Stimulated activated naive B cell treated with anti-CD40 and anti-IgM and Interleukin-4, amounts not matched to agents 10 μg/mL and 1 μg/mL and 100 μg/mL, for 72 hours (primary cell): ENCODE measurements at regions not wholly inside any gene's neighbourhood (a gene's known extent, or its start where the extent isn't known, plus 50 kb on each side); places are given as distances from the start of the nearest gene placed in this dataset.

Experiments used
- ATAC-seq, 2 donors: fragments of 150-1000 bp; cut with Tn5 transposase; replicated peaks; 2 replicates each; pipeline ENCODE4 v1.10.0; 2021; ENCODE audit warnings: moderate library complexity in 1 of 2
- DNase-seq: peaks from one replicate; pipeline ENCODE4 v3.0.0; 2021
- H3K27ac Mint-ChIP-seq: one replicate; pipeline ENCODE4 v1.8.0; 2022; ENCODE audit warnings: mild to moderate bottlenecking, mixed read lengths
- H3K27me3 Mint-ChIP-seq, 2 donors: one replicate each; pipeline ENCODE4 v1.8.0; 2022; ENCODE audit warnings: mixed read lengths in 2 of 2
- H3K36me3 Mint-ChIP-seq, 2 donors: one replicate each; pipeline ENCODE4 v1.8.0; 2022; ENCODE audit warnings: mixed read lengths in 2 of 2, mild to moderate bottlenecking in 1 of 2
- H3K4me1 Mint-ChIP-seq, 2 donors: one replicate each; pipeline ENCODE4 v1.8.0; 2022; ENCODE audit warnings: mixed read lengths in 2 of 2, mild to moderate bottlenecking in 1 of 2
- H3K4me3 Mint-ChIP-seq, 2 donors: one replicate each; pipeline ENCODE4 v1.8.0; 2022; ENCODE audit warnings: mild to moderate bottlenecking in 2 of 2, mixed read lengths in 2 of 2, moderate library complexity in 1 of 2
- H3K9me3 Mint-ChIP-seq, 2 donors: one replicate each; pipeline ENCODE4 v1.8.0; 2022; ENCODE audit warnings: mixed read lengths in 2 of 2, mild to moderate bottlenecking in 1 of 2

DNA sequence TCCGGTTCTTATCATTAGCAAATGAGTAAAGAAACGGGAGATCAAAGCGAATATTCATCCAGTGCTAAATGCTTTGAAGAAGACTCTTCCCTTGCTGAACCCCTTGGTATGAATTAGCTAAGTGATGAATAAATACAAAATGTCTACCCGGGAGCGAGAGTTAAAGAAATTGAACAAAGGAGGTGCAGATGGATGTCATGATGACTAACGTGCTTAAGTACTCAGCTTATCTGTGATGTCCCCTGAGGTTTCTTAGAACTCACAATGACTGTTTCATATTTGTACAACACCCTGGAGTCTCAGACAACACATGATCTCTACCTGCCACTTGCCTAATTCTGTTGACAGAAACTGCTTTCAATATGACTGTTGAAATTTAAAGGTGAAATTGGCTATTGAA, 148.5 kb downstream of the TMEM200C start:
- Mint-ChIP-seq H3K4me3 (no peak overlapping the region), H3K36me3 (no peaks in the 10 kb centered on the region), H3K4me1 (no peaks in the 10 kb centered on the region), H3K9me3 (peaks cover 3 to 8% of the 10 kb centered on the region in 2 donors), H3K27ac (no peak overlapping the region), H3K27me3 (peaks cover 0 to 4% of the 10 kb centered on the region in 2 donors)
- ATAC-seq, result no peak
- no peak for DNase-seq

DNA sequence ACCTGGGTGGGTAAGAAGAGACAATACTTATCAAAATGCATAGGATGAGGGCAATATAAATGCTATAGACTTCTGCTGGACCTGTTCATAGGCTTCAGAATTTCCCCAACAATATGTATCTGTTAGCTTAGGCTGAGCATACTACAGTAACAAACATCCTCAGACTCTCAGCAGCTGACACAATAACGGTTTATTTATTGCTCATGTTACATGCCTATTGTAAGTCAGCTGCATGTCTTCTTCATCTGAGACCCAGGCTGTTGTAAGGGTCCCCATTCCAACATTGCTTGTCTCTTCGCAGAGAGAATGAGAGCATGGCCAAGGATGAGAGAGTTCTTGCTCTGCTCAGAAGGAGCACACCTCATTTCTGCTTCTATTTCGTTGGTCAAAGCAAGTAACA, 150.7 kb downstream of the TMEM200C start:
- peaks cover 3 to 8% of the 10 kb centered on the region in 2 donors for H3K9me3 Mint-ChIP-seq
- H3K27ac Mint-ChIP-seq, result no peak overlapping the region
- DNase-seq (no peak), ATAC-seq (no peak)
- no peaks in the 10 kb centered on the region for H3K4me1 Mint-ChIP-seq
- no peaks in the 10 kb centered on the region for H3K36me3 Mint-ChIP-seq
- peaks cover 0 to 6% of the 10 kb centered on the region in 2 donors for H3K27me3 Mint-ChIP-seq
- no peak overlapping the region for H3K4me3 Mint-ChIP-seq

DNA sequence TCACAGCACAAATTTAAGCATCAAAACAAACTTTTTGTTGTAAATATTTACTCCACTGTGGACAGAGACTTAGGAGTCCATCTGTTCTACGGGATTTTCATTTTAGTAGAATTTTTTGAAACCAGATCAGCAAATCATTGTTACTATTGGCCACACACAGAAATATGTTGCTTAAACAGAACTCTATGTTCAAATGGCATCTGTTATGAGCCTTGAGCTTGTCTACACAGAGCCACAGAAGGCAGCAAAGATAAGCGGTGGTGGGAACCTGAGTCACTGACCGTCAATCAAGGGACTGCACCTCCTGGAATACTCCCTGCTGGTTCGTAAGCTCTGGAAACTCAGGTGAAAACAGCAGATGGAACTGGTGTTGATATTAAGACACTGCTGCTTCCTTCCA, 156.8 kb downstream of the TMEM200C start:
- Mint-ChIP-seq H3K9me3 (no peaks in the 10 kb centered on the region), H3K27ac (no peak overlapping the region), H3K36me3 (no peaks in the 10 kb centered on the region), H3K4me3 (no peak overlapping the region), H3K4me1 (no peaks in the 10 kb centered on the region), H3K27me3 (peaks cover 0 to 6% of the 10 kb centered on the region in 2 donors)
- ATAC-seq, result no peak
- DNase-seq, result no peak

DNA sequence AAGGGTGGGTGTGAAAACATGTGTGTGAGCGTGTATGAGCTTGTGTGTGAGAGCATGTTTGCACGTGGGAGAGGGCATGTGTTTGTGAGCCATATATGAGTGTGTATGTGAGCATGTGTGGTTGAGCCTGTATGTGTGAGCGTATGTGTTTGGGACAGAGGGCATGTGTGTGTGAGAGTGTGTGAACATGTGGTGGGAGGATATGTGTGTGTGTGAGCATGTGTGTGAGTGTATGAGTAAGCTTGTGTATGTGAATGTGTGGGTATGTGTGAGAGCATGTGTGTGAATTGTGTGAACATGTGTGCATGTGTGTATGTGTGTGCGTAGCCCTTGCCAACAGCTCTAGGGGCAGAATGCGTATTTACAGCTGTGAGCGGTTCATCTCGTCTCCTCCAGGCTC, 163.0 kb downstream of the TMEM200C start:
- no peaks in the 10 kb centered on the region for H3K36me3 Mint-ChIP-seq
- H3K9me3 Mint-ChIP-seq, result peaks cover 4% of the 10 kb centered on the region in 2 donors
- no peak for ATAC-seq
- no peak overlapping the region for H3K4me3 Mint-ChIP-seq
- no peak overlapping the region for H3K27ac Mint-ChIP-seq
- no peaks in the 10 kb centered on the region for H3K4me1 Mint-ChIP-seq
- DNase-seq, result no peak
- no peaks in the 10 kb centered on the region for H3K27me3 Mint-ChIP-seq

DNA sequence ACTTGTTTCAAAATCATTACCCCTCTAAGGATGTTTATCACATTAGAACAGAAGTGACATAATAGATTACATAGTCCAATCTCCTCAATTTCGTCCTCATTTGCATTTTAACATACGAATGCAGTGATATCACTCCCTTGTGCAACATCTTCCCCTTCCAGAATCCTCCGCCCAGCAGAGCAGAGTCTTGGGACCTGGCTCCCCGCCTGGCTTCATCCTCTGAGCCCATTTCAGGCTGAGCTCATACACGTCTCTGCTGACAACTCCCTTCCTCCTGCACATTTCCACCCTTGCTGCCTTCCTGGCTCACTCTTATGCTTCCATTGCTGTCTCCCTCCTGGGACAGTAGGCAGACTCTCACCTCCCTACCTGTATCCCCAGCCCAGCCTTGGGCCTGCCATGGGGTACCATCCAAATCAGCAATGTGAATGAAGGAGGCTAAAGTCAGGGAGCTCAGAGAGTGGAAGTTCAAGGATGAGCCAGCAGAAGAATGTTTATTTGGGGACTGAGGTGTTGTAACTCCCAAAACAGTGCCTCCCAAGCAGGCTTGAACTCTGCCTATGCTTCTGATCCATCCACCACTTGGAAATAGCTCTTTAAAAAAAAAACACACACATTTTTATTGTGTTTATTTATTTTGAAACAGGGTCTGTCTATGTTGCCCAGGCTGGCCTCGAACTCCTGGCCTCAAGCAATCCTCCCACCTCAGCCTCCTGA, 165.2 kb downstream of the TMEM200C start:
- Mint-ChIP-seq H3K9me3 (peaks cover 4% of the 10 kb centered on the region in 2 donors), H3K27me3 (no peaks in the 10 kb centered on the region), H3K27ac (no peak overlapping the region), H3K4me3 (no peak overlapping the region), H3K4me1 (no peaks in the 10 kb centered on the region), H3K36me3 (no peaks in the 10 kb centered on the region)
- ATAC-seq, result no peak
- no peak for DNase-seq

DNA sequence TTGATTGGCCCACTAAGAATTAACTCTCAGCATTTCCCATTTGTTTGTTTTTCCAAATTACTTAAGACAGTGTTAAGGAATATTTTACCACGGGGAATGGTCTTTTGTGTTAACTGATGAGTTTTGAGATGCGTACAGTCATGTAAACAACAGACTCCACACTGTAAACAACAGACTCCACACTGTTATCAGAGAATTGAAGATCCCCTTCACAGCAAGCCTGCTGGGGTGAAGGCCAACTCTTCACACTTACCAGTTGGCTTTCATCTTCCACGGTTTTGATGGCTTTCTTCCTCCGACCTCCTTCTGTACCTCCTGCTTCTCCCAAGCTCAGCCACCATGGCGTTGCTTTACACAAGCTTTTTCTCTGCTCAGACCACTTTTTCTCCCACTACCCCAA, 166.8 kb downstream of the TMEM200C start:
- DNase-seq, result no peak
- no peak for ATAC-seq
- no peaks in the 10 kb centered on the region for H3K36me3 Mint-ChIP-seq
- H3K4me3 Mint-ChIP-seq, result no peak overlapping the region
- H3K27ac Mint-ChIP-seq, result no peak overlapping the region
- H3K4me1 Mint-ChIP-seq, result no peaks in the 10 kb centered on the region
- H3K9me3 Mint-ChIP-seq, result peaks cover 4% of the 10 kb centered on the region in 2 donors
- no peaks in the 10 kb centered on the region for H3K27me3 Mint-ChIP-seq

DNA sequence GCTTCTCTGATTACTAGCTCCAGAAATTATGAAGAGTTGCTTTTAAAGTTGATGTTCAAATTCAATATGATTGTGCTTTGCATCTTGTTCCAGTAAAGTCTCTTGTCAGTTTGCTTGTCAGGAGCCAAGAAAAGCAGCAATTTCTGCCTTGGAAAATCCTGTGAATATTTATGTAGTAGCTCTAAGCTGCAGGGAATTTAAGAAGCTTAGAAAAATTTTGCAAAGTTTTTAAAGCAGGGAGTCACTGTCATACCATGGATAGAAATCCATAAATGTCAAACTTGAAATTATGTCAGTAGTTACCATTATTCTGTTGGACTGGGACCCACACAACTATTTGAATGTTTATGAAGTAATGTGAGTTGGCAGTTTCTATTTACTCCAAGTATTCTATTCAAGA, 169.3 kb downstream of the TMEM200C start:
- Mint-ChIP-seq H3K4me3 (no peak overlapping the region), H3K27ac (no peak overlapping the region), H3K27me3 (no peaks in the 10 kb centered on the region), H3K36me3 (no peaks in the 10 kb centered on the region), H3K4me1 (no peaks in the 10 kb centered on the region), H3K9me3 (no peaks in the 10 kb centered on the region)
- DNase-seq, result no peak
- ATAC-seq, result no peak

DNA sequence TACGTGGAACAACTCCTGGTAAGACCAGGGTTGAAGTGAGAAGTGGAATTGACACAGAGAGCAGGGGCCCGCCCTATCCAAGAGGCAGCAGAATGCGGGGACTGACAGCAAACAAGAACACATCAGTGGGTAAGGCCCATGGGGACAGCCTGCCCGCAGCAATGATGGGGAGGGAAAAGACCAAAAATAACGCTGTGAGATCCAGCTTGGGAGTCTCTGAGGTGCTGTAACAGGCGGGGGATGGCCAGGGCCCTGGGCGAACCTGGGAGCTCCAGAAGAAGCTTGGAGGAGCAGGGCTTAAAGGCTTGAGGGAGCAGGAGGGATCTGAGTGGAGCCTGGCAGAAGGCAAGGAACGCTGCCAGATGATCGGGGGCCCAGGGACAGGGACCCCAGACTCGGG, 173.4 kb downstream of the TMEM200C start:
- peaks cover 0 to 3% of the 10 kb centered on the region in 2 donors for H3K9me3 Mint-ChIP-seq
- DNase-seq (no peak), ATAC-seq (no peak)
- no peak overlapping the region for H3K4me3 Mint-ChIP-seq
- H3K36me3 Mint-ChIP-seq, result no peaks in the 10 kb centered on the region
- H3K27me3 Mint-ChIP-seq, result peaks cover 0 to 4% of the 10 kb centered on the region in 2 donors
- H3K27ac Mint-ChIP-seq, result no peak overlapping the region
- no peaks in the 10 kb centered on the region for H3K4me1 Mint-ChIP-seq

DNA sequence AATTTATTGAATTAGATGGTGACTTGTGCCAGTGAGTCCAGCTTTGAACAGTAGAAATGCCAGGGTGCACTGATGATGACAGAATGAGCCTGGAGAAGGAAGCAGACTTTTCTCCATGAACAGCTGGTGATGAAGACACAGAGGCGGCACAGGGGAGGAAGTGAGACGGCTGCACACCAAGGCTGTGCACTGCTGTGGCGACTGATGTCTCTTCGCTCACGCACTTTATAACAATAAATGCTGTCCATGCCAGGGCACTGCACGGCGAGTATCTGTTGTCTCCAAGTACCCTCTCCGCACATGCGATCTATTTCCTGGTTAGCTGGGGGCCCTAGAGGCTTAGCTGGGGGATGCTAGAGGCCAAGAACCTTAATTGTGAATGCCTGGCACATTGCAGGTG, 175.2 kb downstream of the TMEM200C start:
- Mint-ChIP-seq H3K27ac (no peak overlapping the region), H3K9me3 (peaks cover 0 to 3% of the 10 kb centered on the region in 2 donors), H3K4me3 (no peak overlapping the region), H3K27me3 (peaks cover 0 to 5% of the 10 kb centered on the region in 2 donors), H3K4me1 (no peaks in the 10 kb centered on the region), H3K36me3 (no peaks in the 10 kb centered on the region)
- ATAC-seq (no peak), DNase-seq (no peak)

DNA sequence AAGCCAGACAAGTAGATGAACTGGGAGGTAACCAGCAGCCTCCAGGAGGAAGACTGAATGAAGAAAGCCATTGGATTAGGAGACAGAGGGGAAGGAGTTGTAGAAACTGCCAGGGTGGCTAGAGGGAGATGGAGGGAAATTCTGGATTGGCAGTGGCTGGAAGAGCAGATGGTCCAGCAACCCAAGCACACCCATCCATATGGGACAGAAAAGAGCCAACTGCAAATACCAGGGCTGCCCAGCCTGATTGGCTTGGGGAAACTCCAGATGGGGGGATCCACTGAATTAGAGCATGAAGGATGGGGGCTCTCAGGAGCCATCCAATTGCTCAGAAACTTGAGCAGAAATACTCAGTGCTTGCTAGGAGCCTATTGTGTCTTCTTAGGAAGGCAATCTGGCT, 173.5 kb upstream of the EPB41L3 start:
- Mint-ChIP-seq H3K36me3 (no peaks in the 10 kb centered on the region), H3K27me3 (peaks cover 0 to 5% of the 10 kb centered on the region in 2 donors), H3K27ac (no peak overlapping the region), H3K9me3 (peaks cover 0 to 3% of the 10 kb centered on the region in 2 donors), H3K4me1 (no peaks in the 10 kb centered on the region), H3K4me3 (no peak overlapping the region)
- ATAC-seq (no peak), DNase-seq (no peak)

DNA sequence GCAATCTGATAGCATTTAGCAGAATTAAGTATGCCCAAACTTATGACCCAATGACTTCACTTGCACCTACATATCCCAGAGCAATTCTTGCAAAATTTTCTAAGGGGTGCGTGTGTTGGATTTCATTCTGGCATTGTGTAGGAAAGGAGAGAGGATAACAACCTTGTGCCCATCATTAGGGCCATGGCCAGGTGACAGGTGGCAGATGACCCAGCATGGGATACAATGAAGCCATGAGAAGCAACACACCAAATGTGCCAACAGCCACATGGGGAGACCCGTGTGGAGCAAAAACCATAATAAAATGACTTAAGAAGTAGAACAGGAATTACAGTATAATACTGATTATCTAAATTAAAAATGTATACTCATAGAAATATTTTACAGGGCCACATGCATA, 166.9 kb upstream of the EPB41L3 start:
- Mint-ChIP-seq H3K4me1 (no peaks in the 10 kb centered on the region), H3K36me3 (no peaks in the 10 kb centered on the region), H3K27me3 (peaks cover 0 to 3% of the 10 kb centered on the region in 2 donors), H3K9me3 (no peaks in the 10 kb centered on the region), H3K27ac (no peak overlapping the region), H3K4me3 (no peak overlapping the region)
- no peak for DNase-seq
- ATAC-seq, result no peak

DNA sequence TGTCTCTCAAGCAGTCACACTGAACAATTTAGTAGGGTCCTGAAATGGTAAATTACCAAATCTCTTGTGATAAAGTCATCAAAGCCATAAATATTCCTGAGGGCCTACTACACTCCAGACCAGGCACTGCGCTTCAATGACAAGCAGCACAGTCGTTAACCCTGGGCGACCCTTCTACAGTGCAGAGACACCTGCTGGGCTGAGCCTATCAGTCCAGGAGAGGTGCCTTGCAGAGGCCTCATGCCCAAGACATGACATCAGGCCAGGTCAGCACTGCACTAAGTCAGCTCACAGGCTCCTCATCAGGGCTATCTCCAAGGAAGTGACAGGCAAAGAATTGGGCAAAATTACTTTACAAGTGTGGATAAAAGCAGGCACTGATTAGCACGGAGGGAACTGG, 166.4 kb upstream of the EPB41L3 start:
- no peak overlapping the region for H3K27ac Mint-ChIP-seq
- DNase-seq, result no peak
- H3K36me3 Mint-ChIP-seq, result no peaks in the 10 kb centered on the region
- no peak for ATAC-seq
- no peaks in the 10 kb centered on the region for H3K9me3 Mint-ChIP-seq
- no peak overlapping the region for H3K4me3 Mint-ChIP-seq
- no peaks in the 10 kb centered on the region for H3K4me1 Mint-ChIP-seq
- H3K27me3 Mint-ChIP-seq, result peaks cover 0 to 3% of the 10 kb centered on the region in 2 donors

DNA sequence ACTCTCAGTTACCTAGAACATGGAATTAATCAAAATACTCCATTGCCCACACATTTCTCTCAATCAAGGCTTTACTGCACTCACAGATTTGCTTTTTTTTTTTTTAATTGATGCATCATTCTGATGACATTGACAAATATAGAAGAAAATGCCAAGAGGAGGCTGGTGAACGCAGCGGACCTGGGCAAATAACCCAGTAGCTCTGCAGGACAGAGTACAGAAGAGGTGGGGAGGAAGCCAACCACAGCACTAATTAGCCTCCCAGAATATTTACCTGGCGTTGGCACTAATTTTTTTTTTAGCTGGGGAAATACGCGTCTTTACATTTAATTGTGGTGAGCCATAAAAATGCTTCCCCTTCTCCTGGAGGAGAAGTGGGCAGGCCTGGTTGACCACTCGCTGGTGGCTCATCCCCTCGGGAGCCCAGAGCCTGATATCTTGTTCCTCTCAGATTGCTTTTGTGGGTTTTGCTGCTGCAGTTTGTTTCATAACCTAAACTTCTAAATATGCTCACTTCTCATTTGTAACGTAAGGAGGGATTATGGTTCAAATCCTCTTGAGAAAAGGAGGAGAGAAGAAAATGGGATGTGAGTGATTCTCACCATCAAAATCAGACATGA, 165.8 kb upstream of the EPB41L3 start:
- Mint-ChIP-seq H3K4me3 (no peak overlapping the region), H3K9me3 (no peaks in the 10 kb centered on the region), H3K4me1 (no peaks in the 10 kb centered on the region), H3K27me3 (peaks cover 0 to 3% of the 10 kb centered on the region in 2 donors), H3K27ac (no peak overlapping the region), H3K36me3 (no peaks in the 10 kb centered on the region)
- ATAC-seq (no peak), DNase-seq (no peak)

DNA sequence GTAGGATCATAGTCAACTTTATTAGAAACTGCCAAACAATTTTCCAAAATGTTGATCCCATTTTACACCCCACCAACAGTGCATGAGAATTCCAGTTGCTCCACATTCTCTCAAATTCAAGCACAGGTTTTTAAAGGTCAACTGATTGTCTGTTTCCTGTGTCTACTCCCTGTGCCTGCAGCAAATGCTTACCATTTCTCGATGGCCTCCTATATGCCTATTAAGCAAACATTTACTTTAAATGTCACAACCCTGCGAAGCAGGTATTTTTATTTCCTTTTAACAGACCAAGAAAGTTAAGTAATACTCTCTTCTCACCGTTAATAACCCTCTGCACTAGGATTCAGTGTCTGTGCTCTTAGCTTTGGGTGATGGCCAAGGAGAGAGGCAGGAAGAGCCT, 163.8 kb upstream of the EPB41L3 start:
- ATAC-seq (no peak), DNase-seq (no peak)
- Mint-ChIP-seq H3K4me1 (no peaks in the 10 kb centered on the region), H3K4me3 (no peak overlapping the region), H3K27ac (no peak overlapping the region), H3K9me3 (peaks cover 0 to 2% of the 10 kb centered on the region in 2 donors), H3K27me3 (peaks cover 0 to 3% of the 10 kb centered on the region in 2 donors), H3K36me3 (no peaks in the 10 kb centered on the region)

DNA sequence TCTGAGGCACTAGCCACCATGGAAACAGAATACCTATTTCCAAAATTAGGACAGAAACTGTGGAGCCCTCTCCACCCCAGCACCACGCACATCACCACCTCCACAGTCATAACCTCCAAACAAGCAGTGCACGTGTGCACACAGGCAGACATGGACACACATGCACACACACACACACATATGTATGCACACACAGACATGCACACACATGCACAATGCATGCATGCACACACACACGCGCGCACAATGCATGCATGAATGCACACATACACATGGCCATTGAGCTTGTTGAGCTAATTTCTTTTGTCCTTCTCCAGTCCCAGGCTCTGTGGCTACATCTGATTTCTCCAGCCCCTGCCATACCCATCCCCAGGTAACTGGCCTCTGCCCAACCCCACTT, 161.6 kb upstream of the EPB41L3 start:
- H3K4me1 Mint-ChIP-seq, result no peaks in the 10 kb centered on the region
- no peak for ATAC-seq
- peaks cover 0 to 2% of the 10 kb centered on the region in 2 donors for H3K9me3 Mint-ChIP-seq
- no peak overlapping the region for H3K27ac Mint-ChIP-seq
- DNase-seq, result no peak
- no peak overlapping the region for H3K4me3 Mint-ChIP-seq
- peaks cover 0 to 2% of the 10 kb centered on the region in 2 donors for H3K27me3 Mint-ChIP-seq
- no peaks in the 10 kb centered on the region for H3K36me3 Mint-ChIP-seq
